Immature natural killer cell (primary cell): ENCODE measurements at regions not wholly inside any gene's neighbourhood (a gene's known extent, or its start where the extent isn't known, plus 50 kb on each side); places are given as distances from the start of the nearest gene placed in this dataset.
"Not testable (repeated sequence)": the region's sequence is repeated elsewhere in the genome, so short reads cannot be mapped to it uniquely, and the experiment has no call there.

Experiments used
- DNase-seq, 3 donors: peaks; one replicate each; pipeline ENCODE4 v3.0.0; 2022; ENCODE audit warnings: mixed read lengths in 1 of 3
- H3K27ac Mint-ChIP-seq, 6 donors: one replicate each; pipeline ENCODE4 v1.8.0; 2020; ENCODE audit warnings: mixed read lengths in 6 of 6, mild to moderate bottlenecking in 5 of 6, inconsistent platforms in 4 of 6, moderate library complexity in 3 of 6
- H3K27me3 Mint-ChIP-seq, 3 donors: one replicate each; pipeline ENCODE4 v1.8.0; 2020 to 2021; ENCODE audit warnings: low read depth in 3 of 3, mild to moderate bottlenecking in 3 of 3, mixed read lengths in 3 of 3, moderate library complexity in 3 of 3, inconsistent platforms in 1 of 3
- H3K36me3 Mint-ChIP-seq, 3 donors: one replicate each; pipeline ENCODE4 v1.8.0; 2020; ENCODE audit warnings: mixed read lengths in 3 of 3, inconsistent platforms in 2 of 3, mild to moderate bottlenecking in 2 of 3
- H3K4me1 Mint-ChIP-seq, 2 donors: one replicate each; pipeline ENCODE4 v1.8.0; 2020; ENCODE audit warnings: inconsistent platforms in 2 of 2, mild to moderate bottlenecking in 2 of 2, mixed read lengths in 2 of 2, moderate library complexity in 1 of 2
- H3K4me3 Mint-ChIP-seq, 5 donors: one replicate each; pipeline ENCODE4 v1.8.0; 2020; ENCODE audit warnings: mild to moderate bottlenecking in 5 of 5, mixed read lengths in 5 of 5, inconsistent platforms in 3 of 5, moderate library complexity in 3 of 5
- H3K9me3 Mint-ChIP-seq, 6 donors: one replicate each; pipeline ENCODE4 v1.8.0; 2020; ENCODE audit warnings: mild to moderate bottlenecking in 6 of 6, mixed read lengths in 6 of 6, inconsistent platforms in 4 of 6, moderate library complexity in 3 of 6

DNA sequence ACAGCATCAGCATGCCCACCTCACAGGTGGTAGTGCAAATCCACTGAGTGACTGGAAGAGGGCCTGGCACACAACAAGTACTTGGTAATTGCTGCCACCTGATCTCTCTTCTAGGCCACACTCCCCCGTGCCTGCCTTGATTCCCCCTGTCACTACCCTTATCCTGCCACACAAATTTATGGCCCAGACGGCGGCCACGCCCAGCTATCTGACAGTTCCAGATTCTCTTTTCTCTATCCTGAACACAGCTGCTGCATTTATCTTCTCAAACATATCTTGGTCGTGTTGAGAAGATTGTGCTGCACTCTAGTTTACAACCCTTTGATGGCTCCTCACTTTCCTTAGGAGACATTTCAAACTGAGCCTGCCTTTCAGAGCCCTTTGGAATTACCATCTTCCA lies 585.2 kb downstream of the NTRK3 start:
- no peak for DNase-seq
- no peak overlapping the region for H3K4me3 Mint-ChIP-seq
- peaks cover 0 to 6% (median 0%) of the 10 kb centered on the region in 3 donors for H3K27me3 Mint-ChIP-seq
- peaks cover 0 to 10% (median 0%) of the 10 kb centered on the region in 3 donors for H3K36me3 Mint-ChIP-seq
- H3K9me3 Mint-ChIP-seq, result peaks cover 8 to 43% (median 19%) of the 10 kb centered on the region in 6 donors
- H3K27ac Mint-ChIP-seq, result no peak overlapping the region
- H3K4me1 Mint-ChIP-seq, result no peaks in the 10 kb centered on the region

DNA sequence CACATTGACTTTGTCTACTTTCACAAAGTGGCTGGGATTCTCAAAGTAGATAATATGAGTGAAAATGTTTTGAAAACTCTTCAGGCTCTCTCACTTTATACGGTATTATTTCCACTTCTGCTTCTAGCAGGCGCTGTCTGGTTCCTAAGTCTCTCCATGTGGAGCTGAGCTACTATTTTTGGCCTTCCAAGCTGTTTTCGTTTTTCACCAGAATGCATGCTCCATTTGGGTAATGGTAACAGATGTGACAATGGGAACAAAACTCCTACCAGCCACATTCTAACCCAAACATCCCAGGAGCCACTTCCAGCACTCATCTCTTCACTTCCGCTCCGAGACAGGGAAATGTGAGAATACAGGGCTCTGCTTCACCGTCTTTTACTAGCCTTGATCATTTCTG lies 586.7 kb downstream of the NTRK3 start:
- Mint-ChIP-seq H3K27ac (no peak overlapping the region), H3K36me3 (peaks cover 0 to 10% (median 0%) of the 10 kb centered on the region in 3 donors), H3K4me3 (no peak overlapping the region), H3K4me1 (no peaks in the 10 kb centered on the region), H3K9me3 (peaks cover 8 to 36% (median 20%) of the 10 kb centered on the region in 6 donors), H3K27me3 (peaks cover 0 to 4% (median 0%) of the 10 kb centered on the region in 3 donors)
- DNase-seq, result no peak

DNA sequence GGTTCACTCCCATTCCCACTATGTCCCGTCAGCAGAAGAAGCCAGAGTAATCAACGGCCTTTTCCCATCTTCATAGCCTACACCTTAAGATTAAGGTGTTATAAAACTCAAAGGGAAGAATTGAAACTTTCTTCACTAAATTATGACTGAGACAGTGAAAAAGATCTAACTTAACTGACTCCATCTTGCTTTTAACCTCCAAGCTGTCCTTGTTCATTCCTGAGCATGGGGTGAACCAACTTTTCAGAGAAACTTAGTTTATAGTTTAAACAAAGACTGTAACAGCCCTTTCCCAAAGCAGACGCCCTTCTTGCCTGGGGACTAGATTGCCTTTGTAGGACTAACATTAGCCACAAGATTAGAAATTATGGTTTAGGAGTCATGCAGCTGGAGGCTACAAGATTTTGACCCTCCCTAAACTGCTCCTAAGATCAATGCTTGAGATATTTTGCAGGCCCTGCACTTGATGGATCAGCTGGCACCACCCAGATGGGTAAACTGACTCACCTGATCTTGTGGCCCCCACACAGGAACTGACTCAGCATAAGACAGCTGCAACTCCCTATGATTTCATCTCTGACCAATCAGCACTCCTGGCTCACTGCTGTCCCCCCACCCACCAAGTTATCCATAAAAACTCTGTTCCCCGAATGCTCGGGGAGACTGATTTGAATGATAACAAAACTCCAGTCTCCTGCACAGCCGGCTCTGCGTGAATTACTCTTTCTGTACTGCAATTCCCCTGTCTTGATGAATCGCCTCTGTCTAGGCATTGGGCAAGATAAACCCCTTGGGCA lies 587.6 kb downstream of the NTRK3 start:
- H3K9me3 Mint-ChIP-seq, result peaks cover 8 to 35% (median 20%) of the 10 kb centered on the region in 6 donors
- H3K4me3 Mint-ChIP-seq, H3K27me3 Mint-ChIP-seq, H3K4me1 Mint-ChIP-seq, H3K27ac Mint-ChIP-seq, DNase-seq: not testable (repeated sequence)
- peaks cover 0 to 10% (median 0%) of the 10 kb centered on the region in 3 donors for H3K36me3 Mint-ChIP-seq

DNA sequence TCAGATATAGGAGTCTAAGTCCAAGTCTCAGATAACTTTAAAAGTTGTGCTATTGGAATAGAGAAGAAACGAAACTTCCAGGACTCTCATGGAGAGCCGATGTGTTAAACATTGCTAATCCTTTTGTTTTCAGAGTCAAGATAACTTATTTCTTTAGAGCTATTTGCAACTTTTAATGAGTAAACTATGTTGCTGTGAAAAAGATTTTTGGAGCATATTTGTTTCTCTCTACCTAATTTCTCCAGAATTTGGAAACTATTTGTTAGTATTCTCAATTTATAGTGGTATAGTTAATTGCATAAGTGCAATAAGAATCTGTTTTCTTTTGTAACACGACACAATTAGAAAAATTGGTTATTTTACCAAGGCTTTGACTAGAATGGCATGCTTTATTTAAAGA lies 588.9 kb downstream of the NTRK3 start:
- Mint-ChIP-seq H3K4me3 (no peak overlapping the region), H3K27ac (no peak overlapping the region), H3K9me3 (peaks cover 8 to 40% (median 17%) of the 10 kb centered on the region in 6 donors), H3K4me1 (no peaks in the 10 kb centered on the region), H3K36me3 (peaks cover 0 to 7% (median 0%) of the 10 kb centered on the region in 3 donors), H3K27me3 (peaks cover 0 to 3% (median 0%) of the 10 kb centered on the region in 3 donors)
- no peak for DNase-seq

- H3K4me1 Mint-ChIP-seq, result no peaks in the 10 kb centered on the region
- H3K36me3 Mint-ChIP-seq, result no peaks in the 10 kb centered on the region
- no peak overlapping the region for H3K27ac Mint-ChIP-seq
- H3K4me3 Mint-ChIP-seq, result no peak overlapping the region
- peaks cover 0 to 15% (median 2%) of the 10 kb centered on the region in 6 donors for H3K9me3 Mint-ChIP-seq
- peaks cover 0 to 2% (median 0%) of the 10 kb centered on the region in 3 donors for H3K27me3 Mint-ChIP-seq
- no peak for DNase-seq
Observed at GRCh38 chr15:87662575-87662974, 594.0 kb downstream of the NTRK3 start.

- H3K36me3 Mint-ChIP-seq, result no peaks in the 10 kb centered on the region
- no peaks in the 10 kb centered on the region for H3K4me1 Mint-ChIP-seq
- H3K27me3 Mint-ChIP-seq, result peaks cover 0 to 2% (median 0%) of the 10 kb centered on the region in 3 donors
- no peak overlapping the region for H3K27ac Mint-ChIP-seq
- H3K9me3 Mint-ChIP-seq, result peaks cover 0 to 15% (median 2%) of the 10 kb centered on the region in 6 donors
- no peak for DNase-seq
- H3K4me3 Mint-ChIP-seq, result no peak overlapping the region
Observed at GRCh38 chr15:87661454-87662355, 594.8 kb downstream of the NTRK3 start.

DNA sequence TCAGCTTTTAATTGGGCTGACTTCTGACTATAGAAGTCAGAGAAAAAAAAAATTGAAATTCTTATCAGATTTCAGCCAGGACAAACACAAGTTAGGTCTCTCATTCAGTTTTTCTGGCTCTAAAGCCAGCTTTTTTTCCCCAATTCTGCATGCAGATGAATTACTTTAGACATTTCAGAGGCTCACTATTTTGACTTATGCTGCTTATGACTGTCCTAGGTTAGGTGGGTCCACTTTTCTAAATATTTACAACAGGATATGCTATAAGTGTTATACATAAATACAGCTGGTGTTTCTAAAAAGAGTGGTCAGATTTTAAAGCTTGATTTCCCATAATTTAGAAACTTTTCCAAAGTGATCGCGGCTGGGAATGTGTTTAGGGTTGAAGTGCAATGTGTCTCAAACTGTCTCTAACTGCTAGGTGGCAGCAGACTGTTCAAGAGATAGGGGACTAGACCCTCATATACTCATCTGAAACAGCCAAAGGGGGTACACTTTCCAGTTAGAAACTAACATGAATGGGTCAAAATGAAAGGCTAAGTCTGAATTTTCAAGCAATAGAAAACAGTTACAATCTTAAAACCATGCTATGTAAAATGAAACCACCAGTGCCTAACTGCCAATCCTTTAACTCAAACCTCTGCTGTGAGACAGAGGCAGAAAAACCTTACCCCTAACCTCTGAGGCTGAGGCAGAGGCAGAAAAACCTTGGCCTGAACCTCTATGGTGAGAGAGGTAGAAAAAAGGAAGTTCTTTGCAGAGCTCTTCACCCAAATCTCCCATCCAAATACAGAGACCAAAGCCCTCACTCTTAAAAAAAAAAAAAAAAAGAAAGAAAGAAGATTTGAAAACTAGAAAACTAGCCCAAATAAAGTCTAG lies 596.0 kb downstream of the NTRK3 start:
- no peak for DNase-seq
- Mint-ChIP-seq H3K36me3 (no peaks in the 10 kb centered on the region), H3K9me3 (peaks cover 0 to 15% (median 0%) of the 10 kb centered on the region in 6 donors), H3K27ac (no peak overlapping the region), H3K4me3 (no peak overlapping the region), H3K27me3 (peaks cover 0 to 2% (median 0%) of the 10 kb centered on the region in 3 donors), H3K4me1 (no peaks in the 10 kb centered on the region)

- Mint-ChIP-seq H3K9me3 (peaks cover 0 to 6% (median 1%) of the 10 kb centered on the region in 6 donors), H3K36me3 (peaks cover 0 to 3% (median 0%) of the 10 kb centered on the region in 3 donors), H3K4me1 (no peaks in the 10 kb centered on the region), H3K27me3 (no peaks in the 10 kb centered on the region), H3K27ac (no peak overlapping the region), H3K4me3 (no peak overlapping the region)
- DNase-seq, result no peak
Observed at GRCh38 chr15:87656372-87656771, 600.2 kb downstream of the NTRK3 start.

DNA sequence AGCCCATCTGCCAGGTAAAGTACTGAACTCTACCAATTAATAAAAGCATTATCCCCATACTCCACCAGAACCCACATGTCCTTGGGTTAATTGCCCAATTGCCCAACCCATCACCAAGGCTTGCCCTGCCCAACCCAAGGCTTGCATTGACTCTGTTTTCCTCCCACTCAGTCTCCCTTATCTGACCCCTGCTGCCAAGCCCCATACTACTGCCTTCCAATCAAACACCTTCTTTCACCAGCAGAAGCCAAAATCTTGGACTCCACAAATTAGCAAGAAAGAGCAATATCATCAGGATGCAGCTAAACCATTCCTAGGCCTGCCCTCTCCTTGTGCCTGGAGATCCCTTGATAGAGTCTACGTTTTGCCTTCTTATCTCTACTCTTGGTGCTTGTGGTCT lies 602.9 kb downstream of the NTRK3 start:
- Mint-ChIP-seq H3K36me3 (peaks cover 0 to 3% (median 0%) of the 10 kb centered on the region in 3 donors), H3K9me3 (peaks cover 0 to 6% (median 4%) of the 10 kb centered on the region in 6 donors), H3K27me3 (peaks cover 0 to 3% (median 2%) of the 10 kb centered on the region in 3 donors), H3K4me3 (no peak overlapping the region), H3K4me1 (no peaks in the 10 kb centered on the region), H3K27ac (no peak overlapping the region)
- no peak for DNase-seq

- peaks cover 0 to 3% (median 0%) of the 10 kb centered on the region in 3 donors for H3K36me3 Mint-ChIP-seq
Observed at GRCh38 chr15:87649175-87649574, 607.4 kb downstream of the NTRK3 start.

GRCh38 chr15:87648278-87648677 lies 608.3 kb downstream of the NTRK3 start:
- H3K4me1 Mint-ChIP-seq, result no peaks in the 10 kb centered on the region
- H3K4me3 Mint-ChIP-seq, result no peak overlapping the region
- H3K27me3 Mint-ChIP-seq, result peaks cover 0 to 4% (median 3%) of the 10 kb centered on the region in 3 donors
- no peaks in the 10 kb centered on the region for H3K36me3 Mint-ChIP-seq
- no peak for DNase-seq
- peaks cover 0 to 6% (median 0%) of the 10 kb centered on the region in 6 donors for H3K9me3 Mint-ChIP-seq
- no peak overlapping the region for H3K27ac Mint-ChIP-seq

More at GRCh38 chr15:87649175-87649574, 607.4 kb downstream of the NTRK3 start:
- Mint-ChIP-seq H3K9me3 (peaks cover 0 to 9% (median 4%) of the 10 kb centered on the region in 6 donors), H3K27me3 (peaks cover 0 to 4% (median 3%) of the 10 kb centered on the region in 3 donors), H3K27ac (no peak overlapping the region), H3K4me3 (no peak overlapping the region), H3K4me1 (no peaks in the 10 kb centered on the region)
- no peak for DNase-seq

- Mint-ChIP-seq H3K9me3 (peaks cover 0 to 6% (median 0%) of the 10 kb centered on the region in 6 donors), H3K36me3 (no peaks in the 10 kb centered on the region), H3K4me1 (no peaks in the 10 kb centered on the region), H3K4me3 (no peak overlapping the region), H3K27ac (no peak overlapping the region), H3K27me3 (peaks cover 0 to 6% (median 3%) of the 10 kb centered on the region in 3 donors)
- DNase-seq, result no peak
Observed at GRCh38 chr15:87645723-87646122, 610.8 kb downstream of the NTRK3 start.

- not testable (repeated sequence) for DNase-seq, H3K36me3 Mint-ChIP-seq, H3K27me3 Mint-ChIP-seq, H3K9me3 Mint-ChIP-seq, H3K27ac Mint-ChIP-seq, H3K4me3 Mint-ChIP-seq, H3K4me1 Mint-ChIP-seq
Observed at GRCh38 chr15:87642997-87643396, 613.5 kb downstream of the NTRK3 start.
